Calu3 (cell line): ENCODE measurements at regions not wholly inside any gene's neighbourhood (a gene's known extent, or its start where the extent isn't known, plus 50 kb on each side); places are given as distances from the start of the nearest gene placed in this dataset.

ENCODE experiments used
- BruUV-seq: library from RNA; stranded (reverse); fragments of 400-500 nt; replicated peaks from 2 replicates; lab custom pipeline; 2021; lab: Mats Ljungman, UMichigan
- CTCF ChIA-PET: fragments of 300-600 bp; sonication (Branson Sonifier 250); formaldehyde crosslinking; loops from one replicate; lab custom pipeline; 2022; ENCODE audit warnings: antibody characterized with exemption; lab: Charles Lee
- DNase-seq: peaks from one replicate; pipeline ENCODE4 v3.0.0; 2022
- H3K27ac Mint-ChIP-seq: one replicate; pipeline ENCODE4 v1.8.0; 2022; ENCODE audit warnings: mixed read lengths; ENCODE audit not compliant: unreplicated experiment
- H3K27me3 Mint-ChIP-seq: one replicate; pipeline ENCODE4 v1.8.0; 2022; ENCODE audit warnings: mixed read lengths; ENCODE audit not compliant: unreplicated experiment
- H3K36me3 Mint-ChIP-seq: one replicate; pipeline ENCODE4 v1.8.0; 2022; ENCODE audit warnings: mild to moderate bottlenecking, moderate library complexity, mixed read lengths; ENCODE audit not compliant: insufficient read depth, unreplicated experiment
- H3K4me1 Mint-ChIP-seq: one replicate; pipeline ENCODE4 v1.8.0; 2022; ENCODE audit warnings: mild to moderate bottlenecking, low read depth, mixed read lengths; ENCODE audit not compliant: unreplicated experiment
- H3K4me3 Mint-ChIP-seq: one replicate; pipeline ENCODE4 v1.8.0; 2022; ENCODE audit warnings: mild to moderate bottlenecking, low read depth, moderate library complexity, mixed read lengths; ENCODE audit not compliant: unreplicated experiment
- H3K9me3 Mint-ChIP-seq: one replicate; pipeline ENCODE4 v1.8.0; 2022; ENCODE audit warnings: low read depth, mixed read lengths; ENCODE audit not compliant: unreplicated experiment
- intact Hi-C: fragments of 100-400 bp; cut with micrococcal nuclease; formaldehyde crosslinking; loops from one replicate; pipeline ENCODE4 v1.10.0; 2022; ENCODE audit not compliant: unreplicated experiment
- TF ChIP-seq, protein P1 (sequence below): fragments of 200-600 bp; IDR thresholded peaks from one replicate; pipeline ENCODE4 v1.8.0; 2022; ENCODE audit warnings: antibody characterized with exemption; ENCODE audit not compliant: unreplicated experiment

- H3K4me1 Mint-ChIP-seq = no peaks in the 10 kb centered on the region
- H3K27ac Mint-ChIP-seq = no peak overlapping the region
- TF ChIP-seq, protein P1, sequence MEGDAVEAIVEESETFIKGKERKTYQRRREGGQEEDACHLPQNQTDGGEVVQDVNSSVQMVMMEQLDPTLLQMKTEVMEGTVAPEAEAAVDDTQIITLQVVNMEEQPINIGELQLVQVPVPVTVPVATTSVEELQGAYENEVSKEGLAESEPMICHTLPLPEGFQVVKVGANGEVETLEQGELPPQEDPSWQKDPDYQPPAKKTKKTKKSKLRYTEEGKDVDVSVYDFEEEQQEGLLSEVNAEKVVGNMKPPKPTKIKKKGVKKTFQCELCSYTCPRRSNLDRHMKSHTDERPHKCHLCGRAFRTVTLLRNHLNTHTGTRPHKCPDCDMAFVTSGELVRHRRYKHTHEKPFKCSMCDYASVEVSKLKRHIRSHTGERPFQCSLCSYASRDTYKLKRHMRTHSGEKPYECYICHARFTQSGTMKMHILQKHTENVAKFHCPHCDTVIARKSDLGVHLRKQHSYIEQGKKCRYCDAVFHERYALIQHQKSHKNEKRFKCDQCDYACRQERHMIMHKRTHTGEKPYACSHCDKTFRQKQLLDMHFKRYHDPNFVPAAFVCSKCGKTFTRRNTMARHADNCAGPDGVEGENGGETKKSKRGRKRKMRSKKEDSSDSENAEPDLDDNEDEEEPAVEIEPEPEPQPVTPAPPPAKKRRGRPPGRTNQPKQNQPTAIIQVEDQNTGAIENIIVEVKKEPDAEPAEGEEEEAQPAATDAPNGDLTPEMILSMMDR = no peak
- CTCF ChIA-PET = no interaction called here
- H3K9me3 Mint-ChIP-seq = no peaks in the 10 kb centered on the region
- intact Hi-C loops = no loop called here
- no TSS peak for BruUV-seq
- no peak overlapping the region for H3K4me3 Mint-ChIP-seq
- H3K36me3 Mint-ChIP-seq = no peaks in the 10 kb centered on the region
- DNase-seq = no peak
- H3K27me3 Mint-ChIP-seq = no peaks in the 10 kb centered on the region
Observed at GRCh38 chr13:68846663-68847062, 1261.0 kb upstream of the ATXN8OS start.

DNA sequence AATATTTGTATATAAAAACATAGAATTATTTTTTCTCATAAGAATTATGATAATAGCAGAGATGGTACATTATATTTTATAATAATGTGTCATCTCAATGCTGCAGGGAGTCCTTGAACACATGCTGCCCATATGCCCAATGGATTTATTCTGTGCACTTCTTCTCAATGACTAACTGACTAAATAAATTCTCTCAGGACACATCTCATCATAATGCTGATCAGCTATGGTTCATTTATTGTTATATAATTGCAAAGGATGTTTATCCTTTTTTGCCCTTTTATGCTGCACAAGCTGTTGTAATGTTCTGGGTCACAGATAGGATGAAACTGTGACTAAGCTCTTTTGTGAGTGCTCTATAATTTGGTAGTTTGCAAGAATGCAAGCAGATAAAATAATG lies 1273.3 kb upstream of the ATXN8OS start:
- CTCF ChIA-PET = no interaction called here
- H3K36me3 Mint-ChIP-seq = no peaks in the 10 kb centered on the region
- H3K4me3 Mint-ChIP-seq = no peak overlapping the region
- DNase-seq = no peak
- H3K4me1 Mint-ChIP-seq = no peaks in the 10 kb centered on the region
- H3K9me3 Mint-ChIP-seq = no peaks in the 10 kb centered on the region
- H3K27me3 Mint-ChIP-seq = no peaks in the 10 kb centered on the region
- TF ChIP-seq, protein P1 = no peak
- no TSS peak for BruUV-seq
- intact Hi-C loops = no loop called here
- no peak overlapping the region for H3K27ac Mint-ChIP-seq

DNA sequence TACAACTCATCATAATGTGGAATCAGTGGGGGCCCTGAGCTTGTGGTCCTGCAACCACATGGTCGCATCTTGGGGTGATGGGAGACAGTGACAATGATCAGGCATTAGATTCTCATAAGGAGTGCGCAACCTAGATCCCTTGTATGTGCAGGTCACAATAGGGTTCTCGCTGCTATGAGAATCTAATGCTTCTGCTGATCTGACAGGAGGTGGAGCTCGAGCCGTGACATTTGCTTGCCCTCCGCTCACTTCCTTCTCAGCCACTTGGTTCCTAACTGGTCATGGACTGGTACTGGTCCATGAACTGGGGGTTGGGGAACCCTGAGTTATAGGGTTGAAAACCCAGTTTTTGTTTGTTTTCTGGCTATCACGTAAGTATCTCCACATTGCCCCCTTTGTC lies 1290.9 kb upstream of the ATXN8OS start:
- Mint-ChIP-seq H3K4me1 (no peaks in the 10 kb centered on the region), H3K27ac (no peak overlapping the region), H3K36me3 (no peaks in the 10 kb centered on the region), H3K9me3 (no peaks in the 10 kb centered on the region), H3K4me3 (no peak overlapping the region), H3K27me3 (no peaks in the 10 kb centered on the region)
- CTCF ChIA-PET = no interaction called here
- TF ChIP-seq, protein P1 = no peak
- no peak for DNase-seq
- no TSS peak for BruUV-seq
- intact Hi-C loops = loop anchor here (10.0 kb wide), 1 partner anchor 508 kb away; no protein-coding TSS in a partner anchor

GRCh38 chr13:68813180-68813796 lies 1294.3 kb upstream of the ATXN8OS start:
- CTCF ChIA-PET = no interaction called here
- no peaks in the 10 kb centered on the region for H3K36me3 Mint-ChIP-seq
- no TSS peak for BruUV-seq
- no peak overlapping the region for H3K27ac Mint-ChIP-seq
- TF ChIP-seq, protein P1 = no peak
- no peaks in the 10 kb centered on the region for H3K9me3 Mint-ChIP-seq
- no peaks in the 10 kb centered on the region for H3K4me1 Mint-ChIP-seq
- intact Hi-C loops = loop anchor here (10.0 kb wide), 1 partner anchor 512 kb away; no protein-coding TSS in a partner anchor
- H3K4me3 Mint-ChIP-seq = no peak overlapping the region
- DNase-seq = no peak
- H3K27me3 Mint-ChIP-seq = no peaks in the 10 kb centered on the region
